ENCODE measurements at regions not wholly inside any gene's neighbourhood (a gene's known extent, or its start where the extent isn't known, plus 50 kb on each side); places are given as distances from the start of the nearest gene placed in this dataset.

DNA sequence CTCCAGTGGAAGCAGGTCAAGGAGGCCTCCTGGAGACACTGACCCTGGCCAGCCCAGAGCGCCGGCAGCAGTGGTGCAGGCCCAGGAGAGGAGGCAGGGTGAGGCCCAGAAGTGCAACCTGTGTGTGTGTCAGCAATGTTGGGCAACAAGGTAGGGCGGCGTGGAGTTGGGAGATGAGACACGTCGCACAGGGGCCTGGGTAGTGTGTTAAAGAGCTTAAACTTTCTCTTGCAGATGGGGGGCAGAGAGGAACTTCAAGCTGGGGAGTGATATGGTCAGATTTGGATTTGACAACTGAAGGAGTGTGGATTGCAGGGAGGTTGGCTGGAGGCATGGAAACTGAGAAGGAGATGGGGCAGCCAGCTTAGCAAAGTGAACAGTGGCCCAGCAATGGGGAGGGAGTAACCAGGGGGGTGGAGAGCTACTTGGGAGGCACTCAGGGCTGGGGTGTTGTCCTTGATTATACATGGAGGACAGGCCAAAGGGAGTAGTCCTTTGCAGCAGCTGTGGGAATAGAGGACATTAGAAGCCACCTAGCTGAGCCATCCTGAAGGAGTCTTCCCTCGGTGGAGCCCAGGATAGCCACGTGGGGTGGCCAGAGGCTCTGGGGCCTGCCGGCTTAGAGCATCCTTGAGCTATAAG, 278.6 kb upstream of the HS6ST1 start:
- TF ChIP-seq SP1 (IDR thresholded peaks at IDR 0.05) (no peak), RAD21 (IDR thresholded peaks at IDR 0.05) (no peak), NR2F2 (IDR thresholded peaks at IDR 0.05) (no peak), GABPA (IDR thresholded peaks at IDR 0.05 in 1 of 2, conservative IDR thresholded peaks at IDR 0.05 in 1 of 2) (no peak), JUND (IDR thresholded peaks at IDR 0.05) (no peak), YY1 (IDR thresholded peaks at IDR 0.05) (no peak), MAX (IDR thresholded peaks at IDR 0.05) (no peak), FOXA1 (IDR thresholded peaks at IDR 0.05) (no peak), EGR1 (IDR thresholded peaks at IDR 0.05; ENCODE audit: low read depth in 2 of 2) (no peak)
- TF ChIP-seq, protein P1, sequence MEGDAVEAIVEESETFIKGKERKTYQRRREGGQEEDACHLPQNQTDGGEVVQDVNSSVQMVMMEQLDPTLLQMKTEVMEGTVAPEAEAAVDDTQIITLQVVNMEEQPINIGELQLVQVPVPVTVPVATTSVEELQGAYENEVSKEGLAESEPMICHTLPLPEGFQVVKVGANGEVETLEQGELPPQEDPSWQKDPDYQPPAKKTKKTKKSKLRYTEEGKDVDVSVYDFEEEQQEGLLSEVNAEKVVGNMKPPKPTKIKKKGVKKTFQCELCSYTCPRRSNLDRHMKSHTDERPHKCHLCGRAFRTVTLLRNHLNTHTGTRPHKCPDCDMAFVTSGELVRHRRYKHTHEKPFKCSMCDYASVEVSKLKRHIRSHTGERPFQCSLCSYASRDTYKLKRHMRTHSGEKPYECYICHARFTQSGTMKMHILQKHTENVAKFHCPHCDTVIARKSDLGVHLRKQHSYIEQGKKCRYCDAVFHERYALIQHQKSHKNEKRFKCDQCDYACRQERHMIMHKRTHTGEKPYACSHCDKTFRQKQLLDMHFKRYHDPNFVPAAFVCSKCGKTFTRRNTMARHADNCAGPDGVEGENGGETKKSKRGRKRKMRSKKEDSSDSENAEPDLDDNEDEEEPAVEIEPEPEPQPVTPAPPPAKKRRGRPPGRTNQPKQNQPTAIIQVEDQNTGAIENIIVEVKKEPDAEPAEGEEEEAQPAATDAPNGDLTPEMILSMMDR (IDR thresholded peaks at IDR 0.05; ENCODE audit: low read depth, low read length, missing input control) = no peak
- TF ChIP-seq, protein P2, sequence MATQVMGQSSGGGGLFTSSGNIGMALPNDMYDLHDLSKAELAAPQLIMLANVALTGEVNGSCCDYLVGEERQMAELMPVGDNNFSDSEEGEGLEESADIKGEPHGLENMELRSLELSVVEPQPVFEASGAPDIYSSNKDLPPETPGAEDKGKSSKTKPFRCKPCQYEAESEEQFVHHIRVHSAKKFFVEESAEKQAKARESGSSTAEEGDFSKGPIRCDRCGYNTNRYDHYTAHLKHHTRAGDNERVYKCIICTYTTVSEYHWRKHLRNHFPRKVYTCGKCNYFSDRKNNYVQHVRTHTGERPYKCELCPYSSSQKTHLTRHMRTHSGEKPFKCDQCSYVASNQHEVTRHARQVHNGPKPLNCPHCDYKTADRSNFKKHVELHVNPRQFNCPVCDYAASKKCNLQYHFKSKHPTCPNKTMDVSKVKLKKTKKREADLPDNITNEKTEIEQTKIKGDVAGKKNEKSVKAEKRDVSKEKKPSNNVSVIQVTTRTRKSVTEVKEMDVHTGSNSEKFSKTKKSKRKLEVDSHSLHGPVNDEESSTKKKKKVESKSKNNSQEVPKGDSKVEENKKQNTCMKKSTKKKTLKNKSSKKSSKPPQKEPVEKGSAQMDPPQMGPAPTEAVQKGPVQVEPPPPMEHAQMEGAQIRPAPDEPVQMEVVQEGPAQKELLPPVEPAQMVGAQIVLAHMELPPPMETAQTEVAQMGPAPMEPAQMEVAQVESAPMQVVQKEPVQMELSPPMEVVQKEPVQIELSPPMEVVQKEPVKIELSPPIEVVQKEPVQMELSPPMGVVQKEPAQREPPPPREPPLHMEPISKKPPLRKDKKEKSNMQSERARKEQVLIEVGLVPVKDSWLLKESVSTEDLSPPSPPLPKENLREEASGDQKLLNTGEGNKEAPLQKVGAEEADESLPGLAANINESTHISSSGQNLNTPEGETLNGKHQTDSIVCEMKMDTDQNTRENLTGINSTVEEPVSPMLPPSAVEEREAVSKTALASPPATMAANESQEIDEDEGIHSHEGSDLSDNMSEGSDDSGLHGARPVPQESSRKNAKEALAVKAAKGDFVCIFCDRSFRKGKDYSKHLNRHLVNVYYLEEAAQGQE (IDR thresholded peaks at IDR 0.05) = no peak
- TF ChIP-seq, protein P3, sequence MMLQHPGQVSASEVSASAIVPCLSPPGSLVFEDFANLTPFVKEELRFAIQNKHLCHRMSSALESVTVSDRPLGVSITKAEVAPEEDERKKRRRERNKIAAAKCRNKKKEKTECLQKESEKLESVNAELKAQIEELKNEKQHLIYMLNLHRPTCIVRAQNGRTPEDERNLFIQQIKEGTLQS (IDR thresholded peaks at IDR 0.05) = no peak

All from liver (tissue), 3 donors.